ENCODE measurements at regions not wholly inside any gene's neighbourhood (a gene's known extent, or its start where the extent isn't known, plus 50 kb on each side); places are given as distances from the start of the nearest gene placed in this dataset.

DNA sequence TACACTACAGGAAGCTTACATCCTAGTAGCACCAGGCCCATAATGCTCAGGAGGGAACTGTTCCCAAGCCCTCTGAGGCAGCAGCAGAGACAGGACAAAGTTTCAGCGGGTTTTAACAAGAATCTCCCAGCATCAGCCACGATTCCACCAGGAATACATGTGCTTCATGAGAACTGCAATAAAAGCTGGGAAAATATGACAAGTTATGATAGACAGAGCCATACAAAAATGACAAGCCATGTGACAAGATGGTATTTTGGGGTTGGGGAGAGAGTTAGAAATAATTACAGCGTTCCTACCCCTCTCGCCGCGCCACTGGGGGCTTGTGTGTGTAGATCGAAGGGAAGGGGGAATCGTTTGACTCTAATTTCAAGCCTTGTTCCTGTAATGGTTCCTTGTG lies 112.7 kb upstream of the CTBP2 start:
- TF ChIP-seq CREB1 (IDR thresholded peaks at IDR 0.05; ENCODE audit: low read depth) (no peak), CEBPZ (IDR thresholded peaks at IDR 0.05; ENCODE audit: low read depth, low read length) (no peak), BCL11A (IDR thresholded peaks at IDR 0.05; ENCODE audit: low read depth, low read length) (no peak), RFX5 (IDR thresholded peaks at IDR 0.05; ENCODE audit: low read depth, low read length) (no peak)
- TF ChIP-seq, protein P1, sequence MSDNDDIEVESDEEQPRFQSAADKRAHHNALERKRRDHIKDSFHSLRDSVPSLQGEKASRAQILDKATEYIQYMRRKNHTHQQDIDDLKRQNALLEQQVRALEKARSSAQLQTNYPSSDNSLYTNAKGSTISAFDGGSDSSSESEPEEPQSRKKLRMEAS (IDR thresholded peaks at IDR 0.05; ENCODE audit: low read depth, low read length), result no peak
